Immature natural killer cell (primary cell): ENCODE measurements at regions not wholly inside any gene's neighbourhood (a gene's known extent, or its start where the extent isn't known, plus 50 kb on each side); places are given as distances from the start of the nearest gene placed in this dataset.
A peak's percentile ranks its signal among the peaks of the same experiment; 100 is the strongest.
"Not testable (repeated sequence)": the region's sequence is repeated elsewhere in the genome, so short reads cannot be mapped to it uniquely, and the experiment has no call there.

ENCODE experiments used
- DNase-seq, 3 donors: peaks; one replicate each; pipeline ENCODE4 v3.0.0; 2022; ENCODE audit warnings: mixed read lengths in 1 of 3
- H3K27ac Mint-ChIP-seq, 6 donors: one replicate each; pipeline ENCODE4 v1.8.0; 2020; ENCODE audit warnings: mixed read lengths in 6 of 6, mild to moderate bottlenecking in 5 of 6, inconsistent platforms in 4 of 6, moderate library complexity in 3 of 6
- H3K27me3 Mint-ChIP-seq, 3 donors: one replicate each; pipeline ENCODE4 v1.8.0; 2020 to 2021; ENCODE audit warnings: low read depth in 3 of 3, mild to moderate bottlenecking in 3 of 3, mixed read lengths in 3 of 3, moderate library complexity in 3 of 3, inconsistent platforms in 1 of 3
- H3K36me3 Mint-ChIP-seq, 3 donors: one replicate each; pipeline ENCODE4 v1.8.0; 2020; ENCODE audit warnings: mixed read lengths in 3 of 3, inconsistent platforms in 2 of 3, mild to moderate bottlenecking in 2 of 3
- H3K4me1 Mint-ChIP-seq, 2 donors: one replicate each; pipeline ENCODE4 v1.8.0; 2020; ENCODE audit warnings: inconsistent platforms in 2 of 2, mild to moderate bottlenecking in 2 of 2, mixed read lengths in 2 of 2, moderate library complexity in 1 of 2
- H3K4me3 Mint-ChIP-seq, 5 donors: one replicate each; pipeline ENCODE4 v1.8.0; 2020; ENCODE audit warnings: mild to moderate bottlenecking in 5 of 5, mixed read lengths in 5 of 5, inconsistent platforms in 3 of 5, moderate library complexity in 3 of 5
- H3K9me3 Mint-ChIP-seq, 6 donors: one replicate each; pipeline ENCODE4 v1.8.0; 2020; ENCODE audit warnings: mild to moderate bottlenecking in 6 of 6, mixed read lengths in 6 of 6, inconsistent platforms in 4 of 6, moderate library complexity in 3 of 6

DNA sequence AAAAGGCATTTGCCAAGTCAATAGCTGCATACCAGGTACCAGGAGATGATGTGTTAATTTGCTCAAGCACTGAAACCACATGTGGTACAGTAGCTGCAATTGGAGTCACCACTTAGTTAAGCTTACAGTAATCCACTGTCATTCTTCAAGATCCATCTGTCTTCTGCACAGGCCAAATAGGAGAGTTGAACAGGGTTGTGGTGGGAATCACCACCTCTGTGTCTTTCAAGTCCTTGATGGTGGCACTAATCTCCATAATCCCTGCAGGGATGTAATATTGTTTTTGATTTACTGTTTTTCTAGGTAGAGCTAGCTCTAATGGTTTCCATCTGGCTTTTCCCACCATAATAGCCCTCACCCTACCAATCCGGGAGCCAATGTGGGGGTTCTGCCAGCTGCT lies 91.9 kb downstream of the FCRL5 start:
- DNase-seq, result no peak
- H3K36me3 Mint-ChIP-seq, result no peaks in the 10 kb centered on the region
- H3K4me1 Mint-ChIP-seq, result no peaks in the 10 kb centered on the region
- no peaks in the 10 kb centered on the region for H3K9me3 Mint-ChIP-seq
- no peak overlapping the region for H3K27ac Mint-ChIP-seq
- H3K27me3 Mint-ChIP-seq, result peaks cover 0 to 10% (median 0%) of the 10 kb centered on the region in 3 donors
- no peak overlapping the region for H3K4me3 Mint-ChIP-seq

DNA sequence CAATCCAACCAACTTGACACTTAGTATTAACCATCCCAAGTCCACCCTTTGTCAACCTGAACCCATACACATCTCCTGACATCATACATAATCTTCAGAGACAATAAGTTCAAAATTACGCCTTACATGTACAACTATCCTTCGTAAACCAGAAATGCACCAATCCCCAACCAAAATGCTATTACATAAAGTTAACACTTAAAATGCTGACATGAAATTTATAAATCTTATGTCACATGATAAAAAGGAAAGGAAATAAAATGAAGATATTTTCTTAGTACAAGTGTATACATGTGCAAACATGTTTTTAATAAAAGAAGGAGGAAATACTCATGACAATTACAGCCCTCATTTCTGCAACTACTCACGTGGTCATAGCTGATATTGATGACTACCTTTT lies 95.0 kb downstream of the FCRL5 start:
- no peak for DNase-seq
- Mint-ChIP-seq H3K4me1 (no peaks in the 10 kb centered on the region), H3K27ac (no peak overlapping the region), H3K9me3 (no peaks in the 10 kb centered on the region), H3K36me3 (no peaks in the 10 kb centered on the region), H3K4me3 (no peak overlapping the region), H3K27me3 (peaks cover 0 to 7% (median 0%) of the 10 kb centered on the region in 3 donors)

DNA sequence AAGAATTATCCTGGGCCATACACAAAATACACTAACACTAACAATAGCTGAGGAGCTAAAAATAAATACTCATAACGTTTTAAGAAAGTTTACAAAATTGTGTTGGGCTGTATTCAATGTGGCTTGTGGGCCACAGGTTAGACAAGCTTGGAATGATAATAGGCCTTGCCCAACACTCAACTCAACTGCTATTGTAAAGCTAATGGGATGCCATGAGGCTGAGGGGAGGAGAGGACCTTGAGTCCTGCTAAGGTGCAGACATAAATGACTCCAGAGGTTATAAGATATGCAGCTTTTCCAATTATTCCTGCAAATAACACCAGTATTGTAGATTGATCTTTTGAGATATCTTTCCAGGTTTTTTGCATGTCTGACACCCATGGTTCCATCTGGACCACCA lies 97.0 kb downstream of the FCRL5 start:
- Mint-ChIP-seq H3K4me1 (peaks cover 0 to 7% of the 10 kb centered on the region in 2 donors), H3K27ac (no peak overlapping the region), H3K27me3 (peaks cover 2 to 7% (median 2%) of the 10 kb centered on the region in 3 donors), H3K9me3 (no peaks in the 10 kb centered on the region), H3K36me3 (no peaks in the 10 kb centered on the region), H3K4me3 (no peak overlapping the region)
- DNase-seq, result no peak

DNA sequence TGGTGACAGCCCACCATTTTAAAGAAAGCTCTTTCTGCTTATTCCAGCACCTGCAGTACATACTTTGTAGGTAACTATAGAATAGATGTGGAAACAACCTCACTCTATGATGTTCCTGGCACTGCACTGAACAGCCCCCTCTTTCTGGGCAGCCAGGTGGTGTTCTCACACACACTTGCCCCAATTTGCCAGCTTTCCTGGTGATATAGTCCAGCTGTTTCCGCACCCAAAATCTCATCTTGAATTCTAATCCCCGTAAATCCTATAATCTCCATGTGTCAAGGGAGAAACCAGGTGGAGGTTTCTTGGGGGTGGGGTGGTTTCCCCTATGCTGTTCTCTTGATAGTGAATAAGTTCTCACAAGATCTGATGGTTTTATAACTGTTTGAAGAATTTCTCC lies 102.2 kb downstream of the FCRL5 start:
- Mint-ChIP-seq H3K27ac (peak overlapping the region in 1 of 6 donors; percentile 17), H3K9me3 (no peaks in the 10 kb centered on the region), H3K4me1 (peaks cover 2 to 16% of the 10 kb centered on the region in 2 donors), H3K4me3 (no peak overlapping the region), H3K36me3 (no peaks in the 10 kb centered on the region), H3K27me3 (peaks cover 0 to 2% (median 2%) of the 10 kb centered on the region in 3 donors)
- DNase-seq, result no peak

DNA sequence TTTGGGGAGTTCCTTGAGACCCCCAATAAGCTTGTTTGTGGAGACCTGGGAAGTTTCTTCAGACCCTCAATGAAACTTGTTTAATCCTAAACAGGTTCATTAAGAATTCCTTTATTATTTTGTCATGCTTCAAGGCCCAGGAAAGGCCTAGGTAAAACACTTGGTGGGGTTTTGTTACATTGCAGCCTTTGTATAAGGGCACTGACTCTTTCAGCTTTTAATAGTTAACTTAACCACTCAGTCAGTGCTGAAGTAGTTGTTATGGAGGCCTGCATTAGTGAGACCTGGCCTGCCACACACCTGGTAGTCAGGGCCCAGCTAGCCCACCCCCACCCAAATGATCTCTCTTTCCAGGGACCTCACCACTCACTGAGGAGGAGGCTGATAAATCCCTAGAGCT lies 103.7 kb downstream of the FCRL5 start:
- Mint-ChIP-seq H3K36me3 (no peaks in the 10 kb centered on the region), H3K4me1 (peaks cover 2 to 16% of the 10 kb centered on the region in 2 donors), H3K27me3 (peaks cover 0 to 2% (median 2%) of the 10 kb centered on the region in 3 donors), H3K4me3 (no peak overlapping the region), H3K9me3 (no peaks in the 10 kb centered on the region), H3K27ac (no peak overlapping the region)
- no peak for DNase-seq

DNA sequence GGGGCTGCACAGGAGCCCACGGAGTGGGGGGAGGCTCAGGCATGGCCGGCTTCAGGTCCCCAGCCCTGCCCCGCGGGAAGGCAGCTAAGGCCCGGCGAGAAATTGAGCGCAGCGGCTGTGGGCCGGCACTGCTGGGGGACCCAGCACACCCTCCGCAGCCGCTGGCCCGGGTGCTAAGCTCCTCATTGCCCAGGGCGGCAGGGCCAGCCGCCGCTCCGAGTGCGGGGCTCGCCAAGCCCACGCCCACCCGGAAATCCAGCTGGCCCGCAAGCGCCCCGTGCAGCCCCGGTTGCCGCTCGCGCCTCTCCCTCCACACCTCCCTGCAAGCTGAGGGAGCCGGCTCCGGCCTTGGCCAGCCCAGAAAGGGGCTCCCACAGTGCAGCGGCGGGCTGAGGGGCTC lies 106.0 kb downstream of the FCRL5 start:
- H3K4me1 Mint-ChIP-seq, result peaks cover 2 to 16% of the 10 kb centered on the region in 2 donors
- not testable (repeated sequence) for H3K4me3 Mint-ChIP-seq, H3K36me3 Mint-ChIP-seq, DNase-seq, H3K9me3 Mint-ChIP-seq, H3K27ac Mint-ChIP-seq, H3K27me3 Mint-ChIP-seq

DNA sequence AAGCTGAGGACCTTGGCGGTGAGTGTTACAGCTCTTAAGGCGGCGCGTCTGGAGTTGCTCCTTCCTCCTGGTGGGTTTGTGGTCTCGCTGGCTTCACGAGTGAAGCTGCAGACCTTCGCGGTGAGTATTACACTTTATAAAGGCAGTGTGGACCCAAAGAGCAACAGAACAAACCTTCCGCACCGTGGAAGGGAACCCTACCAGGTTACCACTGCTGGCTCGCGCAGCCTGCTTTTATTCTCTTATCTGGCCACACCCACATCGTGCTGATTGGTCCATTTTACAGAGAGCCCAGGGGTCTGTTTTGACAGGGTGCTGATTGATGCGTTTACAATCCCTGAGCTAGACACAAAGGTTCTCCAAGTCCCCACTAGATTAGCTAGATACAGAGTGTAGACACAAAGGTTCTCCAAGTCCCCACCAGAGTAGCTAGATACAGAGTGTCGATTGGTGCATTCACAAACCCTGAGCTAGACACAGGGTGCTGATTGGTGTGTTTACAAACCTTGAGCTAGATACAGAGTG lies 106.6 kb downstream of the FCRL5 start:
- peaks cover 2 to 13% of the 10 kb centered on the region in 2 donors for H3K4me1 Mint-ChIP-seq
- peak overlapping the region in 1 of 6 donors; percentile 22 for H3K27ac Mint-ChIP-seq
- H3K36me3 Mint-ChIP-seq, H3K27me3 Mint-ChIP-seq, H3K9me3 Mint-ChIP-seq, H3K4me3 Mint-ChIP-seq, DNase-seq: not testable (repeated sequence)

DNA sequence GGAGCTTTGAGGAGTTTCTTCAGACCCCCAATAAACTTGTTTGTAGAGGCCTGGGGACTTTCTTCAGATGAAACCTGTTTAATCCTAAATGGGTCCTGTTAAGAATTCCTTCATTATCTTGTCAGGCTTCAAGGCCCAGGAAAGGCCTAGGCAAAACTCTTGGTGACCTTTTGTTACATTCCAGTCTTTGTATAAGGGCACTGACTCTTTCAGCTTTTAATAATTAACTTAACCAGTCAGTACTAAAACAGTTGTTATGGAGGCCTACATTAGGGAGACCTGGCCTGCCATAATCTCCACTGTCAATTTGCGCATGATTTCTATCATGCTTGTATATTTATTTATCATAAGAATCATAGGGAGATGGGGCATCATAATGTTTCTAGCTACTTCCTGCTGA lies 110.2 kb downstream of the FCRL5 start:
- H3K4me1 Mint-ChIP-seq, result peaks cover 5 to 19% of the 10 kb centered on the region in 2 donors
- no peak overlapping the region for H3K4me3 Mint-ChIP-seq
- H3K9me3 Mint-ChIP-seq, result no peaks in the 10 kb centered on the region
- DNase-seq, result no peak
- H3K36me3 Mint-ChIP-seq, result no peaks in the 10 kb centered on the region
- peak overlapping the region in 1 of 6 donors; percentile 6 for H3K27ac Mint-ChIP-seq
- H3K27me3 Mint-ChIP-seq, result peaks cover 0 to 2% (median 0%) of the 10 kb centered on the region in 3 donors

DNA sequence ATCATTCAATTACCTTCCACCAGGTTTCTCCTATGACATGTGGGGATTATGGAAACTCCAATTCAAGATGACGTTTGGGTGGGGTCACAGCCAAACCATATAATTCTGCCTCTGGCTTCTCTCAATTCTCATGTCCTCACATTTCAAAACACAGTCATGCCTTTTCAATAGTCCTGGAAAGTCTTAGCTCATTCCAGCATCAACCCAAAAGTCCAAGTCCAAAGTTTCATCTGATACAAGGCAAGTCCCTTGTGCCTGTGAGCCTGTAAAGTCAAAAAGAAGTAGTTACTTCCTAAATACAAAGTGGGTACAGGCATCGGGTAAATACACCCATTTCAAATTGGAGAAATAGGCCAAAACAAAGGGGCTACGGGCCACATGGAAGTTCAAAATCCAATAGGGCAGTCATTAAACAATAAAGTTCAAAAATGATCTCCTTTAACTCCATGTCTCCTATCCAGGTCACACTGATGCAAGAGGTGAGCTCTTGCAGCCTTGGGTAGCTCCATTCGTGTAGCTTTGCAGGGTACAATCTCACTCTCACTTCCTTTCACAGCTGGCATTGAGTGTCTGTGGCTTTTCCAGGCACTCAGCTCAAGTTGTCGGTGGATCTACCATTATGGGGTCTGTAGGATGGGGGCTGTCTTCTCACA lies 112.9 kb downstream of the FCRL5 start:
- no peak for DNase-seq
- H3K9me3 Mint-ChIP-seq, result no peaks in the 10 kb centered on the region
- peaks cover 3 to 12% of the 10 kb centered on the region in 2 donors for H3K4me1 Mint-ChIP-seq
- no peak overlapping the region for H3K27ac Mint-ChIP-seq
- peaks cover 1 to 2% (median 2%) of the 10 kb centered on the region in 3 donors for H3K27me3 Mint-ChIP-seq
- no peak overlapping the region for H3K4me3 Mint-ChIP-seq
- H3K36me3 Mint-ChIP-seq, result no peaks in the 10 kb centered on the region

DNA sequence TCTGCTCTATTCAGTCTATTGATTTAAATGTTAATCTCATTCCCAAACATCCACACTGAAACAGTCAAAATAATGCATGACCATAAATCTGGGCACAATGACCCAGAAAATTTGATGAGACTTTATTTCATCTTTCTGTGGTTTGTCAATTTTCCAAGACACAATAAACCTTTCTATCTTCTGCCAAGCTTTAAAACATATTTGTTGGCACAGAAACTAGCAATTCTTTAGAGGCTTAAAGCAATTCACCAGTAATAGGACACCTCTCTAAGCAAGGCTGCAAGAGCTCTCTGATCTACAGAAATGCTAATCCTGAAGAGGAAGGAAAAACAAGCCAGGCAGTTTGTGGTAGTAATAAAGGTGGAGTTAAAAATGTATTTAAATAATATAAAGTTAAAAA lies 113.7 kb downstream of the FCRL5 start:
- H3K4me3 Mint-ChIP-seq, result no peak overlapping the region
- no peak overlapping the region for H3K27ac Mint-ChIP-seq

DNA sequence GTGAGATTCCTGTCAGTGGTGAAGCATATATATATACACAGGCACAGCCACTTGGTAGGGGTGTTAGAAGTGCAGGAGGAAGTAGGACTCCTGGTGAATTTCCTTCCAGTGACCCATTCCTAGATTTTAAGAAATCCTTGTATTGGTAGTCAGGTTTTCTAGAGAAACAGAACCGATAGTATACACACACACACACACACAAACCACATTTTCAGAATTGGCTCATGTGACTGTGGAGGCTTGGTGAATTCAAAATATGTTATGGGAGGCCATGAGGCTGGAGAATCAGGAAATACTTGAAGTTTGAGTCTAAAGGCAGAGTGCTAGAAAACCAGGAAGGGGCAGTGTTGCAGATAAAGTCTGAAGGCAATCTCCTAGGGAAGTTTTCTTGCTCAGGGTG lies 114.2 kb downstream of the FCRL5 start:
- Mint-ChIP-seq H3K4me1 (peaks cover 3 to 12% of the 10 kb centered on the region in 2 donors), H3K9me3 (no peaks in the 10 kb centered on the region), H3K27me3 (peaks cover 2 to 11% (median 4%) of the 10 kb centered on the region in 3 donors), H3K27ac (no peak overlapping the region), H3K4me3 (no peak overlapping the region), H3K36me3 (no peaks in the 10 kb centered on the region)
- DNase-seq, result no peak

More for the DNA sequence above, 113.7 kb downstream of the FCRL5 start:
- H3K36me3 Mint-ChIP-seq, result no peaks in the 10 kb centered on the region
- DNase-seq, result no peak
- peaks cover 3 to 12% of the 10 kb centered on the region in 2 donors for H3K4me1 Mint-ChIP-seq
- H3K27me3 Mint-ChIP-seq, result peaks cover 2 to 9% (median 4%) of the 10 kb centered on the region in 3 donors
- no peaks in the 10 kb centered on the region for H3K9me3 Mint-ChIP-seq

DNA sequence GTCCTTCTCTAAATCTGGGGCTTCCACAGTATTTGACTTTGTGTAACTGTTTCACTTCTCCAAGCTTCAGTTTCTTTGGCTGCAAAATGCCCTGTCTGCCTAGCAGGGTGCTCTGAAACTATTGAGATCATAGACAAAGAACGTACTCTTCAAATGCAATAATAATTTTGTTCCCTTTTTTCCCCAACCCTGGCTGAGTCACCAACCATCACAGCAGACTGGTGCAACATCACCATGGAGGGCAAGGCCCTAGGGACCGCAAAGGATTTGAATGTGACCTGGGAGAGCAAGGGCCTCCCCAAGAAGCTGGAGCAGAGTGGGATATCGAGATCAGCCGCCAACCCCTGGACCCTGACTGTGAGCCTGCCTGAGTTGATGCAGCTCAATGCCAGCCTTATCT lies 115.0 kb downstream of the FCRL5 start:
- peak in 1 of 3 donors; percentile 5 for DNase-seq
- peaks cover 3 to 12% of the 10 kb centered on the region in 2 donors for H3K4me1 Mint-ChIP-seq
- H3K4me3 Mint-ChIP-seq, result no peak overlapping the region
- no peaks in the 10 kb centered on the region for H3K9me3 Mint-ChIP-seq
- peaks cover 2 to 11% (median 4%) of the 10 kb centered on the region in 3 donors for H3K27me3 Mint-ChIP-seq
- H3K36me3 Mint-ChIP-seq, result no peaks in the 10 kb centered on the region
- H3K27ac Mint-ChIP-seq, result no peak overlapping the region

DNA sequence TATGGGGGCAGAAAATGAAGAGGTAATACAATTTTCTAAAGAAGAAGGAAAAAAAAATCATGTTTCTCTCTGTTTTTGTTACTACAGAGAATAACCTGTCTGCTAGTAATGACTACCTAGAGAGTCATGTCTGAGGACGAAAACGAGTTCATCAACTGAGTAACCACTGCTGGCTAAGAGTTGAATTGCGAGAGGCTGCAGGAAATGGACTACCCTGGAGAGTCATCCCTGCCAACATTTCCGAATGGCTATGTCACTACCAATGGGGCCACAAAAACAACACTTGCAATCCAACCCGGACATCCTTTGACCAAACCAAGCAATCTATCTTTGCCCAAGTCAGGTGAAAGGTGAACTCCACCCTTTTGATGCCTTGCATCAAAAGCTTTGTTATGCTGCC lies 120.6 kb downstream of the FCRL5 start:
- Mint-ChIP-seq H3K9me3 (no peaks in the 10 kb centered on the region), H3K4me1 (no peaks in the 10 kb centered on the region), H3K36me3 (no peaks in the 10 kb centered on the region), H3K27me3 (peaks cover 2 to 11% (median 4%) of the 10 kb centered on the region in 3 donors), H3K27ac (no peak overlapping the region), H3K4me3 (no peak overlapping the region)
- DNase-seq, result no peak

DNA sequence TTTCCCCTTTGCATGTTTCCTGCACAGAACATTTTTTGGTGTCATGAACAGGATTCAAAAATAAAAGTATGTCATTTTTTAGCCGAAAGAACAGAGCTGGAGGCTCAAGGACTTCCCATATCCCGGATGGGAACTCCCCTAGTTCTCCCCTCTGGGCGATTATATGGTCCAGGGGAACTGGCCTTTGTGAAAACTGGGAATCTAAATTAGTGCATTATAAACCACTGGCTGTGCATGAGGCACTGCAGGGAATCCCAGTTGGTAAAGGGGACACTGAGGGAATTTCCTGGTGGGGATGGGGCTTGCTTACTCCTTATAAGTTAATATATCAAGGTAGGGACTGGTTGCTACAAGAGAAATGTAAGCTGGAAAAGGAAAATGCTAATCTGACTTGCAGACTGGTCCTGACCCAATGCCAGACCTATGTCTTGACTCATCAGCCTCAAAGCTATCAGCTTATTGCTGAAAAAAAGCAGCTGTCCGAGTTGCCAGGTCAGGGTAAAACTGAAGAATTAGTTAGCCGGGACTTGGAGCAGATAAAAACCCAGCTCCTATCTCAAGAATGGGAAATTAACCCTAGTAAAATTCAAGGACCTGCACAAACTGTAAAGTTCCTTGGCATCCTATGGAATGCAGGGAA lies 122.6 kb downstream of the FCRL5 start:
- no peak overlapping the region for H3K27ac Mint-ChIP-seq
- H3K4me1 Mint-ChIP-seq, result no peaks in the 10 kb centered on the region
- no peaks in the 10 kb centered on the region for H3K36me3 Mint-ChIP-seq
- no peaks in the 10 kb centered on the region for H3K9me3 Mint-ChIP-seq
- no peak overlapping the region for H3K4me3 Mint-ChIP-seq
- H3K27me3 Mint-ChIP-seq, result peaks cover 3 to 11% (median 4%) of the 10 kb centered on the region in 3 donors
- DNase-seq, result no peak
